Transverse colon (tissue), 4 donors: ENCODE measurements at regions not wholly inside any gene's neighbourhood (a gene's known extent, or its start where the extent isn't known, plus 50 kb on each side); places are given as distances from the start of the nearest gene placed in this dataset.

ENCODE experiments used
- DNase-seq: peaks from one replicate; pipeline ENCODE4 v3.0.0-alpha.2; 2019
- H3K27ac ChIP-seq, 4 donors: fragments of 200-600 bp; sonication (generic); 2 replicates each; pipeline ENCODE4 v1.5.1; 2016 to 2018; ENCODE audit warnings: inconsistent platforms in 4 of 4
- H3K27me3 ChIP-seq: fragments of 200-600 bp; sonication (generic); 2 replicates; pipeline ENCODE4 v1.5.1; 2017; ENCODE audit warnings: inconsistent platforms
- H3K36me3 ChIP-seq, 4 donors: fragments of 200-600 bp; sonication (generic); 2 replicates each; pipeline ENCODE4 v1.5.1; 2017 to 2019; ENCODE audit warnings: inconsistent platforms in 4 of 4
- H3K4me1 ChIP-seq, 4 donors: fragments of 200-600 bp; sonication (generic); 2 replicates each; pipeline ENCODE4 v1.5.1; 2017 to 2020; ENCODE audit warnings: inconsistent platforms in 4 of 4
- H3K4me3 ChIP-seq, 4 donors: fragments of 200-600 bp; sonication (generic); 1 replicate in 1 of 4; 2 replicates in 3 of 4; pipeline versions ENCODE4 v1.5.1 to v1.6.1; 2017 to 2019; ENCODE audit warnings: inconsistent platforms in 4 of 4
- H3K9me3 ChIP-seq, 2 donors: fragments of 200-600 bp; sonication (generic); 2 replicates each; pipeline ENCODE4 v1.5.1; 2017 to 2019; ENCODE audit warnings: inconsistent platforms in 2 of 2
- EP300 ChIP-seq: sonication (generic); formaldehyde crosslinking; IDR thresholded peaks from one replicate; pipeline ENCODE4 v1.6.1; 2017; ENCODE audit warnings: antibody characterized with exemption, low read depth
- POLR2A ChIP-seq: fragments of 450-650 bp; IDR thresholded peaks from one replicate; pipeline ENCODE4 v1.6.1; 2016; ENCODE audit warnings: antibody characterized with exemption, mild to moderate bottlenecking, moderate library complexity
- POLR2AphosphoS5 ChIP-seq, 3 donors: sonication (generic); formaldehyde crosslinking; IDR thresholded peaks; one replicate each; pipeline ENCODE4 v1.6.1; 2016; ENCODE audit warnings: antibody characterized with exemption in 3 of 3
- WGBS, 2 donors: methylation state at CpG; one replicate each; pipeline ENCODE4 v1.1.5; 2018; ENCODE audit warnings: low coverage in 1 of 2; 5-methylcytosine and 5-hydroxymethylcytosine counted together
- in situ Hi-C, 4 donors: fragments of 200-750 bp; cut with MboI; loops; one replicate each; pipeline versions ENCODE4 v1.15.0 to v1.15.1; 2017; ENCODE audit warnings: low sequenced_read_pairs in 3 of 4, low pct_ligation_motif_present in 1 of 4, low pct_unique_long_range_greater_than_20kb in 1 of 4
- intact Hi-C: fragments of 100-400 bp; cut with DNase I; formaldehyde crosslinking; loops from one replicate; pipeline ENCODE4 v1.15.1; 2023; ENCODE audit warnings: low total_unique reads
- TF ChIP-seq, protein P1 (sequence below), 5 experiments: fragments of 200-600 bp in 3 of 5; fragments of 450-650 bp in 2 of 5; sonication (generic) in 3 of 5; IDR thresholded peaks; 1 replicate in 2 of 5; 2 replicates in 3 of 5; pipeline ENCODE4 v1.5.1; 2016 to 2017; ENCODE audit warnings: antibody characterized with exemption in 5 of 5, inconsistent platforms in 3 of 5, mild to moderate bottlenecking in 2 of 5, moderate library complexity in 1 of 5

DNA sequence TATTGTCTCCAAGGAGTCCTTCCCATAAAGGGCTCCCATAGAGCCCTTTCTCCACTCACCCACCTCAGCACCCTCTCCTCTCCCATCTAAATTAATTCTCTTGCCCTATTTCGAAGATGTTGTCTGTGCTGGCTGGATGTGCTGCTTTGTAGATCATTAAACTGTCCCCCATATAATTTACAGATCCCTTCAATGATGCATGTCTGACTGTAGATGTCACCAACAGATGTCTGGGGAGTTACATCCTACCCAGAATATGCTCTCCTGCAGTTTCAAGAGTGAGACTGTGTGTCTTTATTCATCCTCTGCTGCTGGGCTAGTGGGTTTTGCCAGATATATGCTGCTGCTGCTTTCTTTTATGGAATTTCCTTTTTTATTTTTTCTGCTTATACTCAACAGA is 351.2 kb downstream of the MLLT3 start:
- no peaks in the 10 kb centered on the region for H3K9me3 ChIP-seq
- H3K27ac ChIP-seq, result no peak overlapping the region
- no peaks in the 10 kb centered on the region for H3K36me3 ChIP-seq
- no peak for DNase-seq
- TF ChIP-seq, protein P1, sequence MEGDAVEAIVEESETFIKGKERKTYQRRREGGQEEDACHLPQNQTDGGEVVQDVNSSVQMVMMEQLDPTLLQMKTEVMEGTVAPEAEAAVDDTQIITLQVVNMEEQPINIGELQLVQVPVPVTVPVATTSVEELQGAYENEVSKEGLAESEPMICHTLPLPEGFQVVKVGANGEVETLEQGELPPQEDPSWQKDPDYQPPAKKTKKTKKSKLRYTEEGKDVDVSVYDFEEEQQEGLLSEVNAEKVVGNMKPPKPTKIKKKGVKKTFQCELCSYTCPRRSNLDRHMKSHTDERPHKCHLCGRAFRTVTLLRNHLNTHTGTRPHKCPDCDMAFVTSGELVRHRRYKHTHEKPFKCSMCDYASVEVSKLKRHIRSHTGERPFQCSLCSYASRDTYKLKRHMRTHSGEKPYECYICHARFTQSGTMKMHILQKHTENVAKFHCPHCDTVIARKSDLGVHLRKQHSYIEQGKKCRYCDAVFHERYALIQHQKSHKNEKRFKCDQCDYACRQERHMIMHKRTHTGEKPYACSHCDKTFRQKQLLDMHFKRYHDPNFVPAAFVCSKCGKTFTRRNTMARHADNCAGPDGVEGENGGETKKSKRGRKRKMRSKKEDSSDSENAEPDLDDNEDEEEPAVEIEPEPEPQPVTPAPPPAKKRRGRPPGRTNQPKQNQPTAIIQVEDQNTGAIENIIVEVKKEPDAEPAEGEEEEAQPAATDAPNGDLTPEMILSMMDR (IDR thresholded peaks at IDR 0.05), result no peak
- TF ChIP-seq EP300 (no peak), POLR2A (no peak), POLR2AphosphoS5 (IDR thresholded peaks at IDR 0.05) (no peak)
- H3K4me3 ChIP-seq, result no peak overlapping the region
- 38 to 39% methylated on average over 1 of the region's 1 CpG for WGBS, 2 donors
- intact Hi-C loops (no loop called here), in situ Hi-C loops (no loop called here)
- no peaks in the 10 kb centered on the region for H3K4me1 ChIP-seq
- H3K27me3 ChIP-seq, result no peaks in the 10 kb centered on the region

DNA sequence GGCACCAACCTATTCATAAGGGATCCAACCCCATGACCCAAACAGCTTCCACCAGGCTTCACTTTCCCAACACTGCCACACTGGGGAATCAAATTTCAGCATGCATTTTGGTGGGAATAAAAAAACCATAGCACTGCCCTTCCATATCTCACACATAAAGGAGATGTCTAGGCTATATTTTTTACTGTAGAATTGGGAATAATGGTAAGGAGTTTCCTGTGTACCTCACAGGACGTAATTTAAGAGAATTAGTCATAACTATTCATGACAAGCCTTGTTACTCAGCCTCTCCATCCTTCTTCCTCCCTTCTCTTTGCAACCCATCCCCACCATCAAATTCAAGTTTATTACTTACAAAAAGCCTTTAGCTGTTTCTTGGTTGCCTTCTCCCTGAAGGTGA is 352.1 kb downstream of the MLLT3 start:
- H3K9me3 ChIP-seq, result no peaks in the 10 kb centered on the region
- no peak for TF ChIP-seq POLR2A
- TF ChIP-seq, protein P1 (IDR thresholded peaks at IDR 0.05), result no peak
- no peak for TF ChIP-seq POLR2AphosphoS5 (IDR thresholded peaks at IDR 0.05)
- no peak for TF ChIP-seq EP300
- H3K27me3 ChIP-seq, result no peaks in the 10 kb centered on the region
- H3K4me1 ChIP-seq, result no peaks in the 10 kb centered on the region
- H3K27ac ChIP-seq, result no peak overlapping the region
- in situ Hi-C loops, result no loop called here
- intact Hi-C loops, result no loop called here
- 83 to 86% methylated on average over 1 of the region's 1 CpG for WGBS, 2 donors
- no peak overlapping the region for H3K4me3 ChIP-seq
- no peak for DNase-seq
- H3K36me3 ChIP-seq, result no peaks in the 10 kb centered on the region

DNA sequence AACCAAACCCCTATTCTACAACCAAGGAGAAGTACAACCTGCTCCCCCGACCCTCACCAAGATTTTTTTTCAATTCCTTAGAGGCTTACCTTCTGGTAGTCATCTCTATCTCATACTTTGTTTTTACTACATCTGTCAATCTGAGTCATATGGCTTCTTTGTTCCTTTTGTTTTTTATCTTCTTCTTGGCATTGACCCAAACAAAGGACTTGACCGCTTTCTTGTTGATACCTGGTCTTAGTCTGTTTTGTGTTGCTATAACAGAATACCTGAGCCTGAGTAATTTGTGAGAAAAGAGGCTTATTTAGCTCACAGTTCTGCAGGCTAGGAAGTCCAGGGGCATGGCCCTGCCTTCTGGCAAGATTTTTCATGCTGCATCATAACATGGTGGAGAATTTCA is 352.7 kb downstream of the MLLT3 start:
- intact Hi-C loops (no loop called here), in situ Hi-C loops (no loop called here)
- TF ChIP-seq, protein P1 (IDR thresholded peaks at IDR 0.05), result no peak
- no peak for TF ChIP-seq POLR2AphosphoS5 (IDR thresholded peaks at IDR 0.05)
- TF ChIP-seq EP300, result no peak
- TF ChIP-seq POLR2A, result no peak

DNA sequence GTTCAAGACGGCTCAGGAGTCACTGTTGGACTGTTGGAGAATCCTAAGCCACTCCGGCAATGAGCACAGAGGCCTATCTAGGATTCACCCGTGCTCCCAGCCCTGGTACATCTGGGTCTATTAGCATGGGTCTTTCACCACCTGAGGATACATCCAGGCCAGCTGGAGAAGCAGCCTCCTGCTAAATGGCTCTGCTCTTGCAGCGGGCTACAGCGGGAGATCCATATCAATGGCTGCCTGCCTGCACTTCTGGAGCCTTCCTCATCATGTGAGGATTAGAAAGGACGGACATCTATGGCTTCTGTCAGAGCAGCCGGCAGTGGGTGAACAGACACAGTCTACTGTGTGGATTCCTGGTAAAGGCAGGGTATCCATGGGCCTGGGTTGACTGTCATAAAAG is 357.4 kb downstream of the MLLT3 start:
- in situ Hi-C loops (no loop called here), intact Hi-C loops (no loop called here)
- Histone ChIP-seq H3K27ac (no peak overlapping the region), H3K36me3 (no peaks in the 10 kb centered on the region), H3K9me3 (no peaks in the 10 kb centered on the region), H3K27me3 (no peaks in the 10 kb centered on the region), H3K4me3 (no peak overlapping the region), H3K4me1 (no peaks in the 10 kb centered on the region)
- WGBS, 2 donors, result 83 to 94% methylated on average over 1 to 7 of the region's 7 CpGs
- TF ChIP-seq, protein P1 (IDR thresholded peaks at IDR 0.05), result no peak
- TF ChIP-seq POLR2AphosphoS5 (IDR thresholded peaks at IDR 0.05) (no peak), EP300 (no peak), POLR2A (no peak)
- no peak for DNase-seq

More for the DNA sequence above, 352.7 kb downstream of the MLLT3 start:
- DNase-seq, result no peak
- 92 to 100% methylated on average over 2 of the region's 2 CpGs for WGBS, 2 donors
- Histone ChIP-seq H3K27ac (no peak overlapping the region), H3K4me1 (no peaks in the 10 kb centered on the region), H3K9me3 (no peaks in the 10 kb centered on the region), H3K36me3 (no peaks in the 10 kb centered on the region), H3K4me3 (no peak overlapping the region), H3K27me3 (no peaks in the 10 kb centered on the region)
